ENCODE measurements at regions not wholly inside any gene's neighbourhood (a gene's known extent, or its start where the extent isn't known, plus 50 kb on each side); places are given as distances from the start of the nearest gene placed in this dataset.

DNA sequence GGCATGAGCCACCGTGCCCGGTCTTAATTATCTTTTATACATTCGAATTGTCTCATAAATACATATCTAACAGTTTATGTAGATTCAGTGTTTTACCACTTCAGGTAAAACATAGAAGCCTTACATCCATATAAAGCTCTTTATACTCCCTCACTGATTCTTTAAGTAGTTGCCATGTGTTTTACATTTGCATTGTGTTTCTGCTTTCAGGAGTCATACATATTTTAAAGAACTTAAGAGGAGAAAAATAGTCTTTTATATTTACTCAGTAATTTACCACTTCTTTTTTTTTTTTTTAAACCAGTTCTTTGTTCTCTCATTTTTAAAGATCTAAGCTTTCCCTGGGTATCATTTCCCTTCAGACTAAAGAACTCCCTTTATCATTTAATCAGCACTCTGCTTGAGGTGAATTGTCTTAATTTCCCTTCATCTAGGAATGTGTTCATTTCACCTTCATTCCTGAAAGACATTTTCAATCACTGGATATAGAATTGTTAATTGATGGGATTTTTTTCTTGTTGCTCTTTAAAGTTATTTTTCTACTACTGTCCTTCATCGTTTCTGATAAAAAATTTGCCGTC, 127.1 kb upstream of the XIST start (continued):
- TF ChIP-seq, protein P1, sequence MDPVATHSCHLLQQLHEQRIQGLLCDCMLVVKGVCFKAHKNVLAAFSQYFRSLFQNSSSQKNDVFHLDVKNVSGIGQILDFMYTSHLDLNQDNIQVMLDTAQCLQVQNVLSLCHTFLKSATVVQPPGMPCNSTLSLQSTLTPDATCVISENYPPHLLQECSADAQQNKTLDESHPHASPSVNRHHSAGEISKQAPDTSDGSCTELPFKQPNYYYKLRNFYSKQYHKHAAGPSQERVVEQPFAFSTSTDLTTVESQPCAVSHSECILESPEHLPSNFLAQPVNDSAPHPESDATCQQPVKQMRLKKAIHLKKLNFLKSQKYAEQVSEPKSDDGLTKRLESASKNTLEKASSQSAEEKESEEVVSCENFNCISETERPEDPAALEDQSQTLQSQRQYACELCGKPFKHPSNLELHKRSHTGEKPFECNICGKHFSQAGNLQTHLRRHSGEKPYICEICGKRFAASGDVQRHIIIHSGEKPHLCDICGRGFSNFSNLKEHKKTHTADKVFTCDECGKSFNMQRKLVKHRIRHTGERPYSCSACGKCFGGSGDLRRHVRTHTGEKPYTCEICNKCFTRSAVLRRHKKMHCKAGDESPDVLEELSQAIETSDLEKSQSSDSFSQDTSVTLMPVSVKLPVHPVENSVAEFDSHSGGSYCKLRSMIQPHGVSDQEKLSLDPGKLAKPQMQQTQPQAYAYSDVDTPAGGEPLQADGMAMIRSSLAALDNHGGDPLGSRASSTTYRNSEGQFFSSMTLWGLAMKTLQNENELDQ (CRISPR knock-in tag; IDR thresholded peaks at IDR 0.05; ENCODE audit: borderline replicate concordance): no peak
- TF ChIP-seq, protein P2, sequence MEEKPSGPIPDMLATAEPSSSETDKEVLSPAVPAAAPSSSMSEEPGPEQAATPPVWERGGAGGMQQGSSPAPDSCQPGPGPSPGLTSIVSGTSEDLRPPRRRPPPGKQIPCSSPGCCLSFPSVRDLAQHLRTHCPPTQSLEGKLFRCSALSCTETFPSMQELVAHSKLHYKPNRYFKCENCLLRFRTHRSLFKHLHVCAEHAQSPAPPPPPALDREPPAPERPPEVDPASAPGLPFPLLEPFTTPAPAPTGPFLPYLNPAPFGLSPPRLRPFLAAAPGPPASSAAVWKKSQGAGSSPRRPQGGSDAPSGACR (CRISPR knock-in tag; IDR thresholded peaks at IDR 0.05): no peak
- TF ChIP-seq CEBPB (IDR thresholded peaks at IDR 0.05; ENCODE audit: borderline replicate concordance, low read depth, low read length) (no peak), RBM22 (optimal IDR thresholded peaks at IDR 0.05; ENCODE audit: low read length) (no peak), FOXA1 (IDR thresholded peaks at IDR 0.05) (no peak), FOXA1 (CRISPR knock-in tag; IDR thresholded peaks at IDR 0.05) (no peak), ZNF567 (CRISPR knock-in tag; IDR thresholded peaks at IDR 0.05; ENCODE audit: borderline replicate concordance) (no peak), ZNF501 (CRISPR knock-in tag; IDR thresholded peaks at IDR 0.05) (no peak), MATR3 (CRISPR knock-in tag; IDR thresholded peaks at IDR 0.05) (no peak)
- TF ChIP-seq, protein P3, sequence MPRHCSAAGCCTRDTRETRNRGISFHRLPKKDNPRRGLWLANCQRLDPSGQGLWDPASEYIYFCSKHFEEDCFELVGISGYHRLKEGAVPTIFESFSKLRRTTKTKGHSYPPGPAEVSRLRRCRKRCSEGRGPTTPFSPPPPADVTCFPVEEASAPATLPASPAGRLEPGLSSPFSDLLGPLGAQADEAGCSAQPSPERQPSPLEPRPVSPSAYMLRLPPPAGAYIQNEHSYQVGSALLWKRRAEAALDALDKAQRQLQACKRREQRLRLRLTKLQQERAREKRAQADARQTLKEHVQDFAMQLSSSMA (CRISPR knock-in tag; IDR thresholded peaks at IDR 0.05): no peak
